GM23338 (cell line): ENCODE measurements at regions not wholly inside any gene's neighbourhood (a gene's known extent, or its start where the extent isn't known, plus 50 kb on each side); places are given as distances from the start of the nearest gene placed in this dataset.

Source experiments
- ATAC-seq: fragments of 200-7000 bp; cut with Tn5 transposase; 3 replicates; pipeline ENCODE4 v1.9.1; 2020
- DNase-seq: peaks from one replicate; pipeline ENCODE4 v3.0.0-alpha.2; 2015; ENCODE audit warnings: low spot score
- H2AFZ ChIP-seq: fragments of 200-600 bp; sonication (generic); 2 replicates; pipeline ENCODE4 v1.8.0; 2016; ENCODE audit warnings: antibody characterized with exemption, mild to moderate bottlenecking, moderate library complexity
- H3F3A ChIP-seq: fragments of 200-600 bp; sonication (generic); replicated peaks from 2 replicates; pipeline ENCODE4 v1.8.0; 2017; ENCODE audit warnings: antibody characterized with exemption, mixed run types, low read depth
- H3K27ac ChIP-seq: fragments of 200-600 bp; sonication (generic); 2 replicates; pipeline ENCODE4 v1.6.1; 2016; ENCODE audit warnings: low read depth
- H3K27me3 ChIP-seq: fragments of 200-600 bp; sonication (generic); 2 replicates; pipeline ENCODE4 v1.8.0; 2016; ENCODE audit warnings: mild to moderate bottlenecking, mixed run types, moderate library complexity; ENCODE audit not compliant: insufficient read depth
- H3K36me3 ChIP-seq: fragments of 200-600 bp; sonication (generic); 2 replicates; pipeline ENCODE4 v1.8.0; 2016; ENCODE audit warnings: mild to moderate bottlenecking; ENCODE audit not compliant: insufficient read depth
- H3K4me1 ChIP-seq: fragments of 200-600 bp; sonication (generic); 2 replicates; pipeline ENCODE4 v1.8.0; 2016; ENCODE audit warnings: mild to moderate bottlenecking, moderate library complexity; ENCODE audit not compliant: insufficient read depth
- H3K4me2 ChIP-seq: fragments of 200-600 bp; sonication (generic); 2 replicates; pipeline ENCODE4 v1.7.1; 2017; ENCODE audit warnings: mixed run types
- H3K4me3 ChIP-seq: fragments of 200-600 bp; sonication (generic); 2 replicates; pipeline ENCODE4 v1.6.1; 2016; ENCODE audit warnings: mixed run types
- H3K79me2 ChIP-seq: fragments of 200-600 bp; sonication (generic); replicated peaks from 2 replicates; pipeline ENCODE4 v1.8.0; 2017; ENCODE audit warnings: mild to moderate bottlenecking; ENCODE audit not compliant: insufficient read depth
- H3K9me2 ChIP-seq: fragments of 200-600 bp; sonication (generic); 2 replicates; pipeline ENCODE4 v1.8.0; 2017; ENCODE audit not compliant: insufficient read depth
- H4K20me1 ChIP-seq: fragments of 200-600 bp; sonication (generic); replicated peaks from 2 replicates; pipeline ENCODE4 v1.8.0; 2017; ENCODE audit warnings: mild to moderate bottlenecking; ENCODE audit not compliant: insufficient read depth
- H3K27ac Mint-ChIP-seq: 2 replicates; pipeline ENCODE4 v1.8.0; 2020; ENCODE audit warnings: inconsistent platforms, mild to moderate bottlenecking, moderate library complexity, mixed read lengths
- H3K27me3 Mint-ChIP-seq: 3 replicates; pipeline ENCODE4 v1.8.0; 2022; ENCODE audit warnings: low read depth, mild to moderate bottlenecking, moderate library complexity, mixed read lengths, inconsistent platforms; ENCODE audit not compliant: insufficient read depth, poor library complexity
- H3K36me3 Mint-ChIP-seq: 3 replicates; pipeline ENCODE4 v1.8.0; 2021; ENCODE audit warnings: low read depth, mild to moderate bottlenecking, inconsistent platforms, moderate library complexity, mixed read lengths
- H3K4me1 Mint-ChIP-seq: 3 replicates; pipeline ENCODE4 v1.8.0; 2020; ENCODE audit warnings: mild to moderate bottlenecking, inconsistent platforms, mixed read lengths
- H3K4me3 Mint-ChIP-seq: 3 replicates; pipeline ENCODE4 v1.8.0; 2021; ENCODE audit warnings: moderate library complexity, mild to moderate bottlenecking, inconsistent platforms, mixed read lengths
- H3K9me3 Mint-ChIP-seq: 3 replicates; pipeline ENCODE4 v1.8.0; 2020; ENCODE audit warnings: moderate library complexity, mild to moderate bottlenecking, inconsistent platforms, mixed read lengths
- CREB1 ChIP-seq: fragments of 250-450 bp; sonication (Bioruptor Pico); IDR thresholded peaks from 2 replicates; pipeline ENCODE4 v1.5.0; 2020; ENCODE audit warnings: low read depth, mild to moderate bottlenecking, moderate library complexity
- CTCF ChIP-seq, 2 experiments: fragments of 200-600 bp in 1 of 2; sonication (generic) in 1 of 2; conservative IDR thresholded peaks; 2 replicates each; pipeline versions ENCODE4 v1.5.1 to v1.6.1; 2016 to 2017; ENCODE audit warnings: antibody characterized with exemption in 2 of 2, low read depth in 2 of 2, mild to moderate bottlenecking in 2 of 2, moderate library complexity in 1 of 2
- ETS1 ChIP-seq: IDR thresholded peaks from 2 replicates; pipeline ENCODE4 v1.6.1; 2016; ENCODE audit warnings: antibody characterized with exemption
- EZH2 ChIP-seq: fragments of 200-600 bp; sonication (generic); IDR thresholded peaks from one replicate; pipeline ENCODE4 v1.8.0; 2017; ENCODE audit warnings: antibody characterized with exemption, mild to moderate bottlenecking, low read depth; ENCODE audit not compliant: unreplicated experiment
- EZH2phosphoT487 ChIP-seq: fragments of 200-600 bp; sonication (generic); IDR thresholded peaks from one replicate; pipeline ENCODE4 v1.8.1; 2018; ENCODE audit warnings: antibody characterized with exemption; ENCODE audit not compliant: unreplicated experiment
- JUNB ChIP-seq: IDR thresholded peaks from one replicate; pipeline ENCODE4 v1.6.1; 2016; ENCODE audit warnings: antibody characterized with exemption; ENCODE audit not compliant: unreplicated experiment
- NANOG ChIP-seq: IDR thresholded peaks from 2 replicates; pipeline ENCODE4 v1.6.1; 2016; ENCODE audit warnings: antibody characterized with exemption, borderline replicate concordance
- POLR2AphosphoS5 ChIP-seq: IDR thresholded peaks from 2 replicates; pipeline ENCODE4 v1.6.1; 2016; ENCODE audit warnings: antibody characterized with exemption, low read depth
- REST ChIP-seq: IDR thresholded peaks from one replicate; pipeline ENCODE4 v1.6.1; 2018; ENCODE audit warnings: antibody characterized with exemption; ENCODE audit not compliant: unreplicated experiment
- STAT1 ChIP-seq: IDR thresholded peaks from one replicate; pipeline ENCODE4 v1.6.1; 2016; ENCODE audit warnings: antibody characterized with exemption; ENCODE audit not compliant: unreplicated experiment
- ZNF331 ChIP-seq: fragments of 250-450 bp; sonication (Bioruptor Pico); IDR thresholded peaks from 2 replicates; pipeline ENCODE4 v1.5.0; 2020; ENCODE audit warnings: low read depth, mild to moderate bottlenecking, moderate library complexity
- ZNF462 ChIP-seq: fragments of 250-450 bp; sonication (Bioruptor Pico); IDR thresholded peaks from 2 replicates; pipeline ENCODE4 v1.5.0; 2020; ENCODE audit warnings: mild to moderate bottlenecking, moderate library complexity

GRCh38 chr13:30850204-30850866 lies 55.7 kb upstream of the MEDAG start:
- Histone ChIP-seq H3K36me3 (no peaks in the 10 kb centered on the region), H3K27me3 (no peaks in the 10 kb centered on the region), H3K4me2 (no peak overlapping the region), H3K27ac (no peak overlapping the region), H3K4me1 (no peaks in the 10 kb centered on the region), H4K20me1 (no peaks in the 10 kb centered on the region), H3K9me2 (0 out of 2 replicates have a peak, but pooled peaks cover 12% of the 10 kb centered on the region), H3K79me2 (no peaks in the 10 kb centered on the region), H3F3A (no peaks in the 10 kb centered on the region), H2AFZ (no peak overlapping the region), H3K4me3 (no peak overlapping the region)
- Mint-ChIP-seq H3K4me1 (peaks cover 2% of the 10 kb centered on the region; the same call in 1 of the 3 replicates), H3K9me3 (no peaks in the 10 kb centered on the region), H3K4me3 (no peak overlapping the region), H3K27me3 (peaks cover 4% of the 10 kb centered on the region), H3K36me3 (no peaks in the 10 kb centered on the region), H3K27ac (no peak overlapping the region)
- DNase-seq (no peak), ATAC-seq (no peak)
- no peak for TF ChIP-seq REST
- TF ChIP-seq NANOG: no peak
- no peak for TF ChIP-seq EZH2
- no peak for TF ChIP-seq ZNF462 (CRISPR knock-in tag)
- no peak for TF ChIP-seq CREB1 (CRISPR knock-in tag)
- no peak for TF ChIP-seq JUNB
- TF ChIP-seq ETS1: no peak
- TF ChIP-seq STAT1: no peak
- TF ChIP-seq CTCF (conservative IDR thresholded peaks at IDR 0.05; ENCODE audit: low read depth in 2 of 2): no peak
- no peak for TF ChIP-seq POLR2AphosphoS5
- TF ChIP-seq ZNF331 (CRISPR knock-in tag): no peak
- TF ChIP-seq EZH2phosphoT487: no peak
